HTR-8/SVneo (cell line): ENCODE measurements at regions not wholly inside any gene's neighbourhood (a gene's known extent, or its start where the extent isn't known, plus 50 kb on each side); places are given as distances from the start of the nearest gene placed in this dataset.
"Not testable (repeated sequence)": the region's sequence is repeated elsewhere in the genome, so short reads cannot be mapped to it uniquely, and the experiment has no call there.

Source experiments
- DNase-seq: peaks from one replicate; pipeline ENCODE4 v3.0.0; 2011; ENCODE audit warnings: low spot score, mixed read lengths; ENCODE audit not compliant: insufficient read length
- FAIRE-seq: peaks from 2 replicates; lab custom pipeline; 2011; peaks lifted over from hg19 to GRCh38; lab: Jason Lieb, UNC

DNA sequence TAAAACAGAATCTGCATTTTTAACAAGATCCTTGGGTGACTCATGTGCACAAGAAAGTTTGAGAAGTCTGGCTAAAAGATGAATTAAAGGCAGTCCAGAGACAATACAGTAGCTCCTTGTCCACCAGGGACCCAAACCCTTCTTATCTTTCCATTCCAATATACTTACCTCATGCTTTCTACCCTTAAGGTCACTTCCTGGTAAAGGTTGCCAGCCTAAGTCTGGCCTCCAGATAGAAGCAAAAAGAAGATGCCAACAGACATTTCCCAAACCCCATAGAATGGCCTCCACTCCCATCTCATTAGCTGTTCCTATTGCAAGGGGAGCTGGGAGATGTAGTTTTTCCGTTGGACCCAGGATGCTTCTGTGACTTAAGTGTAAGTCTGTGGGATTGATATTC lies 101.4 kb upstream of the XYLT1 start:
- no peak for FAIRE-seq
- no peak for DNase-seq

DNA sequence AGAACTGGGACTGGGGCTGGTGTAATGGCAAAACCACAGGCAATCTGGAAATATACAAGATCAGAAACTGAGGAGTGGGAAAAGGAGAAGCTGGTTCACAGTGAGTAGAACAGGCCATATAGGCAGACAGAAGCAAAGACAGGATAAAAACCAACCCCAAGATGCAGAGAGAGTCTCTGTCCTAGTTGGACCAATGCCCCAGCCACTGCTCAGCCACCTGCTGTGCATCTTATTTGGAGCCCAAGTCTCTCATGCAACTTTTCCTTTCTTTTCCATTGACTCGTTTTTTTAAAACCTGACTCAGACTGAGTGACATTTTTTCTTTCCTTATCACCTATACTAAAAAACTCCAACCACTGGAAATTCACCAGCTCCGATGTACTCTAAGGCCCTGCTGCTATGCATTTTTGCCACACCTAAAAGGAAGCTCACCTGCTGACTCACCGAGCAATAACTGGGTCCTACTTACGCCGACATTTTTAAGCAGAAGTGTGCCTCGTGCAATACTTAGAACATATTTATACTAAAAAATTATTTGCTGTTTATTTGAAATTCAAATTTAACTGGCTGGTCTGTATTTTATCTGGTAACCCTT lies 100.8 kb upstream of the XYLT1 start:
- DNase-seq (no peak), FAIRE-seq (no peak)

DNA sequence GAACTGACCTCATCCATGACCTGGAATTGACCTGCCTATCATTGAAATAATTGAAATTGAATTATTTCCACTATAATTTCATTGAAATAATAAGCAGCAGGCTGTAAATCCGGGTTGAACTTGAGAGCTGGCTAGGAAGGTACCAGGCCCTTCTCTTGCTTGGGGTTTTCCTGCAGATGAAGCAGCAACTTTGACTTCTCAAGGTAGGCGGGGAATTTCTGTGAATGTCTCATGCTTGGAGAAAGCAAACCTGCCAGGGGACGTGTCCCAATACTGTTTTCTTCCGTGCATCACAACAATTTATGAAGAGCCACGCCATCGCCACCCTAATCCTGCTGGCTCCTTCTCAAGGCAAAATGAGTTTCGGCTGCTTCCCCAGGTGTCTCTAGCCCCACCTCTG lies 97.5 kb upstream of the XYLT1 start:
- DNase-seq, result no peak
- no peak for FAIRE-seq

DNA sequence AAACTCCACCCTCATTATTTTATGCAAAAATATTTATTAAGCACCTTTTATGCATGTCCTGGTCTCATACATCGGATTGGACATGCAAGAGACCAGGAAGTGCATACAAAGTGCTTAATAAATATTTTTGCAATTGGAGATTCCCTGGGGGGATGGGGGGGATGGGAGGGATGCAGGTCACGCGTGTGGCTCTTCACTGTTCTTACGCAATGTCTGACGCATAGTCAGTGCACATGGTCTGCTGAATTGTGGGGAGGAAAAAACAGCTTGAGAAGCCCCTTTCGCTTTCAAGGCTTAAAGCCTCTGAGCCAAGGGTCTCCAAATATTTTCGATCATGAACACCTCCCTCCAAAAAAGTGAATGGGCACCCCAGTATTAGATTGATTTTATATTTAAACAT lies 96.7 kb upstream of the XYLT1 start:
- FAIRE-seq (no peak), DNase-seq (no peak)

DNA sequence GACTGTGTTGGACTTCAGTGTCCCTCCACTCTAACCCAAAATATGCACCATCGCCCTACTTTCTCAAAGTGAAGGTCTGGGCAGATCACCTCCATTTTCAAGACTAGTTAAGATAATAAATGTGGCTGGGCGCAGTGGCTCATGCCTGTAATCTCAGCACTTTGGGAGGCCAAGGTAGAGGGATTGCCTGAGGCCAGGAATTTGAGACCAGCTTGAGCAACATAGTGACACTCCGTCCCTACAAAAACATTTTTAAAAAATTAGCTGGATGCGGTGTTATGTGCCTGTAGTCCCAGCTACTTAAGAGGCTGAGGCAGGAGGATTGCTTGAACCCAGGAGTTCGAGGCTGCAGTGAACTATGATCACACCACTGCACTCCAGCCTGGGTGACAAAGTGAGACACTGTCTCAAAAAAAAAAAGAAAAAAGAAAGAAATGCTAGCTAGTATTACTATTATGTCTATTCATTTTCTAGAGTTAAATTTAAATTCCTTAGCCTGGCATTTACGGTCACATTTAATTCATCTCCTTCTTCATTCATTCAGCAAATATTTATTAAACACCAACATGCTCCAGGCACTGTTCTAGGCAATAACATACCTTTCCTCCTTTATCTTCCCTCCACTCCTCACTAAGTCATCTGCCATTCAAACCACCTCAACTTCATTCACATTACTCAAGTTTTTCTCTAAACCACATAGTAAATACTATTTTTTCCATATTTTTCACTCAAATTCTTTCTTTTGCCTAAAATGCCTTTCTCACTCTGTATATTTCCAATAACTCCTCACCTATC lies 96.1 kb upstream of the XYLT1 start:
- DNase-seq, result no peak
- no peak for FAIRE-seq

DNA sequence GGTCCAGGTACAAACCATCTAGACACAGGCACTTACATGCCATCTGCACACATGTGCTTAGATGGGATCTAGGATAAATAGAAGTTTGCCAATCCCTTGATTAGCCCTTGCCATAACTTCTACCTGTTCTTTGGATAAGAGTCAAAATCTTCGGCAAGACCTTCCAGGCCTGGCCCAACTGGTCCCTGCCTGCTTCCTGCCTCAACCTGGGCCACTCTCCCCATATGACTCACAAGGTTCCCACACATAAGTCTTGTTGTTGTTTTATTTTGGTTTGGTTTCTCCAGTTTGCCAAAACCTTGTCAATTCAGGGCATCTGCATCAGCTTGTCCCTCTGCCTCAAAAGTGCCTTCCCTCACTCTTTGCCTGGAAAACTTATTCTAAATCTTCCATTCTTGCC lies 95.3 kb upstream of the XYLT1 start:
- DNase-seq, result no peak
- no peak for FAIRE-seq

GRCh38 chr16:17565605-17566004 lies 94.8 kb upstream of the XYLT1 start:
- FAIRE-seq, result no peak
- no peak for DNase-seq

DNA sequence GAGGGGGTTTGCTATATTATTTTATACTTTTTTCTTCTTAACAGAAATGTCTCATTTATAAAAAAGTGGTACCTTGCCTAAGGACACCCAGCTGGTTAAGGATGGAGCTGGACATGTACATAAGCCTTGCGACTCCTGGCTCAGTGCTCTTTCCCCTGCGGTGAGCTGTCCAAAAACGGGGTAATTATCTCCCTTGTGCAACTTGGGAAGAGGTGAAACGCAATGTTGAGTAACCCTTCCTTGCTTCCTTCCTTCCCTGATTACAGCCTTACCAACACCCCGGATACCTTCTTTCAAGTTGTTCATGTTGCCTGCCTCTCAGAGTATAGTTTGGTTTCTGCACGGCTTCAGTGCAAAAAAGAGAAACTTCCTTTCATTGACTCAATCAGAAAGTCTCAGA lies 94.1 kb upstream of the XYLT1 start:
- DNase-seq (no peak), FAIRE-seq (no peak)

DNA sequence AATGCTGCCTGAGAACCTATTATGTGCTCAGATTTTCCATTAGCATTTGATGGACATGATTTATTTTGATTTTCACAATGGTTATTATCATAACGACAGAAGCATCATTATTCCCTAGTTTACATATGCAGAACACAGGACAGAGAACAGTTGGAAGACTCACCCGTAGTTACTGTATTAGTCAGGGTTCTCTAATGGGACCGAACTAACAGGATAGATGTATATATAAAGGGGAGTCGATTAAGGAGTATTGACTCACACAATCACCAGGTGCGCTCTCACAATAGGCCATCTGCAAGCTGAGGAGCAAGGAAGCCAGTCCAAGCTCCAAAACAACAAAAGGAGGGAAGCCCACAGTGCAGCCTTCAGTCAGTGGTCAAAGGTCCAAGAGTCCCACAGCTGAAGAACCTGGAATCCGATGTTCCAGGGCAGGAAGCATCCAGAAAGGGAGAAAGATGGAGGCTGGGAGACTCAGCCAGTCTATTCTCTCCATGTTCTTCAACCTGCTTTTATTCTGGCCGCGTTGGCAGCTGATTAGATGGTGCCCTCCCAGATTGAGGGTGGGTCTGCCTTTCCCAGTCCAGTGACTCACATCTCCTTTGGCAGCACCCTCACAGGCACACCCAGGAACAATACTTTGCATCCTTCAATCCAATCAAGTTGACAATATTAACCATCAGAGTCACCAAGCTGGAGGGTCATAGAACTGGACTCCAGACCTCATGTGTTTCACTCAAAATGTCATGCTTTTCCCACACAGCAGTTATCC lies 92.7 kb upstream of the XYLT1 start:
- DNase-seq (no peak), FAIRE-seq (no peak)

DNA sequence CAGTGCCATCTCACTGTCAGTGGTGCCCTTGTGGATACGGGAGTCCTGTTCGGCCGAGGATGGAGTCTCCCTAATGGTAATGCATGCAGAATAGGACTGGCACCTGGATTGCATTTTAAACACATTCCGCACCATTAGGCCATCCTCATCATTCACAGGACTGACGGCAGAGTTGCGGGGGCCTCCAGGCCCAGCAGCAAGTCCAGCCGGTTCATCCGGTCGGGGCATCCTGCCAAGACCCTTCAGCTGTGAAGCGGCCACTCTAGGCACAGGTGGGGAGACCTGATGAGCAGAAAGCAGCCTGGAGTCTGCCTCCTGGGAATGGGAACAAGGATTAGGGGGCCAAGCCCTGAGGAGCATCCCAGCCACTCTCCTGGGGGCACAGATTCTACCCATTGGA lies 90.3 kb upstream of the XYLT1 start:
- DNase-seq (no peak), FAIRE-seq (no peak)

GRCh38 chr16:17560548-17560947 lies 89.8 kb upstream of the XYLT1 start:
- no peak for FAIRE-seq
- DNase-seq, result no peak

GRCh38 chr16:17559394-17559793 lies 88.6 kb upstream of the XYLT1 start:
- FAIRE-seq, result no peak

GRCh38 chr16:17557949-17558348 lies 87.2 kb upstream of the XYLT1 start:
- DNase-seq, result no peak
- no peak for FAIRE-seq

More at GRCh38 chr16:17559394-17559793, 88.6 kb upstream of the XYLT1 start:
- no peak for DNase-seq

DNA sequence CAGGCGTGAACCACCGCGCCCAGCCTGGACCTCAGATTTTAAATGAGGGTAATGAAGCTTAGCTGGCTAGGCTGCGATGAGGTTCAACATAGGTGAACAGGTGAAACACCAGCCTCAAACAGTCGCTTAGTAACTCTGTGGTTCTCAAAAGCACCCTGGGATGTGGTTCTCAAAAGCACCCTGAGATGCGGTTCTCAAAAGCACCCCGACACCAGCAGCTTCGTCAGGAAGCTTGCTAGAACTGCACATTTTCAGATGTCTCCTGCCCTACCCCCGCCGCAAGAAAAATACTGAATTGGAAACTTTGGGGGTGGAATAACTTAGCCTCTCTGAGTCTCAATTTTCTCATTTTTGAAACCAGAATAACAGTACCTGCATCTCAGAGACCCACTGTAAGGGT lies 86.7 kb upstream of the XYLT1 start:
- FAIRE-seq (no peak), DNase-seq (no peak)

DNA sequence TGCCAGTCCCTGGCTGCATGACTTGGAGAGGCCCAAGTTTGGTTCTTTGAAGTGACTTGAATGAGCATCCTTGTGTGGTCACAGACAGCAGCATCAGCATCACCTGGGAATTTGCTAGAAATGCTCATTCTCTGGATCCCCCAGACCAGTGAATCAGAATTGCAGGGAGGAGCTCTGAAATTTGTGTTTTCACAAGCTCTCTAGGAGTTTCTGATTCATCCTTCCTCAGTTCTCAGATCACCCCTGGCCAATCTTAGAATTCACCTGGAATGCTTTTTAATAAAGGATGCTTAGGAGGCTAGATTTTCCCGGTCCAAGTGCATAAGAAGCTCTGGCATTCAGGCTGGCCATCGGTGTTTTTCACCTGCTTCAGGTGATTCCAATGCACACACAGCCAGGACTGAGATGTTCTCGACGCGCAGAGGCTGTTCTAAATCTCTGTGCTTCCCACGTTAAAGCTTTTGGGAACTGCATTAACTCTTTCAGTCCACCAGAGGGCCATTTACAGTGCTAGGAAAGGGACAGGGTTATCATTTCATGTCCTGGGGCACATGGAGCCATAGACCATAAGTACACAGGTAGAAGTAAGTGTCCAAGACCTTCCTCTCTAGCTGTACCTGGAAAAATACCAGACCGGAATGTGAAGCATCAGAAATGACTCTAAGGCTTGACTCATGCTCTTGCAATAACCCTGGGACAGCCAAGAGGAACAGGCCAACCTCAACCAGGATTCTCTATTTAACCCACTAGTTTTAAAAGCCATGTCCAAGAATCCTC lies 85.7 kb upstream of the XYLT1 start:
- no peak for FAIRE-seq
- no peak for DNase-seq

GRCh38 chr16:17555176-17555575 lies 84.4 kb upstream of the XYLT1 start:
- FAIRE-seq (no peak), DNase-seq (no peak)

DNA sequence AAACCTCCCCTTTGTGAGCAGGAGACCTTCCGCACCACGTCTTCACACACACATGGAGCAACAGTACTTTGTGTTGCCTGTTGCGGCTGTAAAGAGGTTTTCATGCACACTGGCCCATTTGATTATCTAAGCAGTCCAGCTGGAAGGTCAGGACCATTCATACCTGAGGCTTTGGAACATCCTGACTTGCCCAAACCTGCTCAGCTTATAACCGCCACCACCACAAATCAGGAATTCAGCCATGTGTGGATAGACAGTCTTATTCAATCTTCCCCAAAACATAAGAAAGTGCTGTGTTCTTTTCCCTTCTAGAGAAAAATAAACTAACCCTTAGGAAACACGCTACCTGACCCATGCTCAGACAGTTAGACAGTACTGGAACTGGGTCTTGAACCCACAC lies 81.6 kb upstream of the XYLT1 start:
- DNase-seq, result no peak
- FAIRE-seq, result no peak

DNA sequence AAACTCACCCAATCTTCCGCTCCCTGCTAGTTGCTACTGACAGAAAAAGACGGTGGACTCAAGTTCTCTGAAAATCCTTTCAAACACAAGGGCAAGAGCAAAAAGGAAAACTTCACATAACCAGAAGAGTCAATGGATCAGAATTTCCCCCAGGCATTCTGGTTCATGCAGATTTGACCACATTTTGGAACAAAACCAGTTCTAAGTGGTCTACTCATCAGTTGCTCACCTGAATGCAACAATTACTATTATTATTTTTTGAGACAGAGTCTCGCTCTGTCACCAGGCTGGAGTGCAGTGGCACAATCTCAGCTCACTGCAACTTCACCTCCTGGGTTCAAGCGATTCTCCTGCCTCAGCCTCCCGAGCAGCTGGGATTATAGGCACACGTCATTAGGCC lies 80.9 kb upstream of the XYLT1 start:
- not testable (repeated sequence) for DNase-seq, FAIRE-seq

- FAIRE-seq (no peak), DNase-seq (no peak)
Observed at GRCh38 chr16:17548825-17549224, 78.1 kb upstream of the XYLT1 start.

DNA sequence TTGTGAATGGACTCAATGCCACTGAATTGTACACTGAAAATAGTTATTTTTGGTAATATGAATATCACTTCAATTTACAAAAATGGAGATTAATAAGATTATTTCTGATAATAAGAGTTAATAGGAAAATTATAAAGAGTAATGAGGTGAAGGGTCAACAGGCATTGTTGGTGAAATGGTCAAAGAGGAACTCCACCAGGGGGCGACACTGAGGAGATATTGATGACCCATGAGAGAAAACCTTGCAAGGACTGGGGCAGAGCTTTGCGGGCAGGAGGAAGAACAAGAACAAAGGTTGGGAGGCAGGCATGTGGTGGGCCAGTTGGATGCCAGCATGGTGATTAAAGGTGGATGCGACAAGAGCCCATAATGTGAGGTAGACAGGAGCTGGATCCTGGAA lies 74.0 kb upstream of the XYLT1 start:
- FAIRE-seq (no peak), DNase-seq (no peak)

DNA sequence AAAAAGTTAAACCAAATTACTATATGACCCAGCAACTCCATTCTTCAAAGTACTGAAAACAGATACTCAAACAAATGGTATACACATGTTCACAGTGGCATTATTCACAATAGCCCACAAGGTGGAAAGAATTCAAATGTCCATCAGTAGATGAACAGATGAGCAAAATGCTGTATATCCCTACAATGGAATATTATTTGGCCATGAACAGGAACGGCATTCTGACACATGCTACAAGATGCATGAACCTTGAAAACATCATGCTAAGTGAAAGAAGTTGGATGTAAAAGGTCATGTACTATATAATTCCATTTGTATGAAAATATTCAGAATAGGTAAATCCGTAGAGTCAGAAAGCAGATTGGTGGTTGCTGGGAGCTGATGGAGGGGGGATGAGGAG lies 73.5 kb upstream of the XYLT1 start:
- no peak for FAIRE-seq
- no peak for DNase-seq
